WTC11 (cell line): ENCODE measurements at regions not wholly inside any gene's neighbourhood (a gene's known extent, or its start where the extent isn't known, plus 50 kb on each side); places are given as distances from the start of the nearest gene placed in this dataset.

ENCODE experiments used
- ATAC-seq: fragments of 200-7000 bp; cut with Tn5 transposase; 2 replicates; pipeline ENCODE4 v1.10.0; 2021; ENCODE audit warnings: mild to moderate bottlenecking, moderate library complexity
- CTCF ChIA-PET: fragments of 300-600 bp; sonication (Branson Sonifier 250); formaldehyde crosslinking; loops from one replicate; lab custom pipeline; 2021; ENCODE audit warnings: antibody characterized with exemption; lab: Charles Lee
- POLR2A ChIA-PET: fragments of 350-600 bp; sonication (Branson Sonifier 250); formaldehyde crosslinking; loops from one replicate; lab custom pipeline; 2021; ENCODE audit warnings: antibody characterized with exemption; lab: Charles Lee
- DNase-seq: peaks from one replicate; pipeline ENCODE4 v3.0.0; 2021; ENCODE audit warnings: low spot score
- H3K27ac Mint-ChIP-seq: 2 replicates; pipeline ENCODE4 v1.8.0; 2021; ENCODE audit warnings: mixed read lengths
- H3K27me3 Mint-ChIP-seq: 2 replicates; pipeline ENCODE4 v1.8.0; 2021; ENCODE audit warnings: low read depth, mild to moderate bottlenecking, moderate library complexity, mixed read lengths
- H3K36me3 Mint-ChIP-seq: 2 replicates; pipeline ENCODE4 v1.8.0; 2021; ENCODE audit warnings: mixed read lengths
- H3K4me1 Mint-ChIP-seq: 2 replicates; pipeline ENCODE4 v1.8.0; 2022; ENCODE audit warnings: mixed read lengths
- H3K4me3 Mint-ChIP-seq: 2 replicates; pipeline ENCODE4 v1.8.0; 2021; ENCODE audit warnings: mild to moderate bottlenecking, moderate library complexity, mixed read lengths
- H3K9me3 Mint-ChIP-seq: 2 replicates; pipeline ENCODE4 v1.8.0; 2021; ENCODE audit warnings: mixed read lengths
- ATF2 ChIP-seq: sonication (generic); formaldehyde crosslinking; IDR thresholded peaks from 2 replicates; pipeline ENCODE4 v1.8.1; 2022; ENCODE audit warnings: low read depth, missing genetic modification reagents, borderline replicate concordance
- CBFB ChIP-seq: sonication (generic); formaldehyde crosslinking; IDR thresholded peaks from 2 replicates; pipeline ENCODE4 v1.8.1; 2022; ENCODE audit warnings: mild to moderate bottlenecking, low read depth, missing genetic modification reagents
- EMX1 ChIP-seq: fragments of 250-450 bp; sonication (Bioruptor Pico); IDR thresholded peaks from 2 replicates; pipeline ENCODE4 v1.8.0; 2021; ENCODE audit warnings: mild to moderate bottlenecking
- FOXP1 ChIP-seq: sonication (generic); formaldehyde crosslinking; IDR thresholded peaks from 2 replicates; pipeline ENCODE4 v1.8.0; 2022; ENCODE audit warnings: missing genetic modification reagents, mild to moderate bottlenecking, moderate library complexity, borderline replicate concordance
- HMGXB4 ChIP-seq: sonication (generic); formaldehyde crosslinking; IDR thresholded peaks from 2 replicates; pipeline ENCODE4 v1.8.1; 2023; ENCODE audit warnings: mild to moderate bottlenecking, moderate library complexity, missing genetic modification reagents
- IRF1 ChIP-seq: sonication (generic); formaldehyde crosslinking; IDR thresholded peaks from 2 replicates; pipeline ENCODE4 v1.8.0; 2023; ENCODE audit warnings: missing genetic modification reagents
- IRF2 ChIP-seq: sonication (generic); formaldehyde crosslinking; IDR thresholded peaks from 2 replicates; pipeline ENCODE4 v1.8.0; 2022; ENCODE audit warnings: low read depth, missing genetic modification reagents, borderline replicate concordance
- KAT7 ChIP-seq: sonication (generic); formaldehyde crosslinking; IDR thresholded peaks from 2 replicates; pipeline ENCODE4 v1.8.1; 2023; ENCODE audit warnings: missing genetic modification reagents, mild to moderate bottlenecking, borderline replicate concordance
- MAX ChIP-seq: sonication (generic); formaldehyde crosslinking; IDR thresholded peaks from 2 replicates; pipeline ENCODE4 v1.8.0; 2022; ENCODE audit warnings: mild to moderate bottlenecking, missing genetic modification reagents
- MXD4 ChIP-seq: fragments of 250-450 bp; sonication (Bioruptor Pico); IDR thresholded peaks from 2 replicates; pipeline ENCODE4 v1.8.0; 2021; ENCODE audit warnings: mild to moderate bottlenecking, moderate library complexity, borderline replicate concordance
- NFYB ChIP-seq: sonication (generic); formaldehyde crosslinking; conservative IDR thresholded peaks from 2 replicates; pipeline ENCODE4 v1.8.0; 2022; ENCODE audit warnings: low read depth, missing genetic modification reagents
- NR2C2 ChIP-seq: sonication (generic); formaldehyde crosslinking; IDR thresholded peaks from 2 replicates; pipeline ENCODE4 v1.8.0; 2022; ENCODE audit warnings: mild to moderate bottlenecking, missing genetic modification reagents
- SMAD3 ChIP-seq: sonication (generic); formaldehyde crosslinking; IDR thresholded peaks from 2 replicates; pipeline ENCODE4 v1.8.0; 2022; ENCODE audit warnings: missing genetic modification reagents, mild to moderate bottlenecking, borderline replicate concordance
- SP1 ChIP-seq: sonication (generic); formaldehyde crosslinking; conservative IDR thresholded peaks from 2 replicates; pipeline ENCODE4 v1.8.1; 2022; ENCODE audit warnings: missing genetic modification reagents
- TEAD1 ChIP-seq: sonication (generic); formaldehyde crosslinking; IDR thresholded peaks from 2 replicates; pipeline ENCODE4 v1.8.0; 2022; ENCODE audit warnings: mild to moderate bottlenecking, missing genetic modification reagents
- TEAD4 ChIP-seq: sonication (generic); formaldehyde crosslinking; IDR thresholded peaks from 2 replicates; pipeline ENCODE4 v1.8.0; 2022; ENCODE audit warnings: mild to moderate bottlenecking, missing genetic modification reagents
- ZNF263 ChIP-seq: sonication (generic); formaldehyde crosslinking; IDR thresholded peaks from 2 replicates; pipeline ENCODE4 v1.8.1; 2022; ENCODE audit warnings: low read depth, mild to moderate bottlenecking, moderate library complexity, missing genetic modification reagents
- ZNF317 ChIP-seq: sonication (generic); formaldehyde crosslinking; IDR thresholded peaks from 2 replicates; pipeline ENCODE4 v1.8.1; 2023; ENCODE audit warnings: low read depth, mild to moderate bottlenecking, moderate library complexity, missing genetic modification reagents, borderline replicate concordance
- ZSCAN18 ChIP-seq: fragments of 250-450 bp; sonication (Bioruptor Pico); IDR thresholded peaks from 2 replicates; pipeline ENCODE4 v2.1.2; 2022; ENCODE audit warnings: mild to moderate bottlenecking, moderate library complexity

- peaks cover 9% of the 10 kb centered on the region; the same call in 1 of the 2 replicates for H3K4me1 Mint-ChIP-seq
- no peak for TF ChIP-seq TEAD1 (CRISPR knock-in tag)
- no peak for TF ChIP-seq ATF2 (CRISPR knock-in tag)
- no peak for TF ChIP-seq EMX1 (CRISPR knock-in tag)
- no peak for TF ChIP-seq MAX (CRISPR knock-in tag)
- no peak for TF ChIP-seq MXD4
- no peak for TF ChIP-seq HMGXB4 (CRISPR knock-in tag)
- TF ChIP-seq NFYB = no peak
- TF ChIP-seq IRF2 (CRISPR knock-in tag) = no peak
- no peak for TF ChIP-seq ZSCAN18 (CRISPR knock-in tag)
- no peak for TF ChIP-seq FOXP1
- H3K36me3 Mint-ChIP-seq = no peaks in the 10 kb centered on the region
- ATAC-seq (no peak), DNase-seq (no peak)
- no peak overlapping the region for H3K4me3 Mint-ChIP-seq
- H3K9me3 Mint-ChIP-seq = no peaks in the 10 kb centered on the region
- POLR2A ChIA-PET = no interaction called here
- no peaks in the 10 kb centered on the region for H3K27me3 Mint-ChIP-seq
- no peak overlapping the region for H3K27ac Mint-ChIP-seq
- CTCF ChIA-PET = no interaction called here
Observed at GRCh38 chr4:26227601-26228229, 93.1 kb upstream of the RBPJ start.

- DNase-seq (no peak), ATAC-seq (no peak)
- no peak overlapping the region for H3K27ac Mint-ChIP-seq
- POLR2A ChIA-PET = interaction anchor here (0.7 kb wide), 1 partner anchor 19 kb away, joined by 3 read pairs; no protein-coding TSS in a partner anchor
- H3K9me3 Mint-ChIP-seq = no peaks in the 10 kb centered on the region
- no peak overlapping the region for H3K4me3 Mint-ChIP-seq
- H3K4me1 Mint-ChIP-seq = peaks cover 9% of the 10 kb centered on the region; the same call in 1 of the 2 replicates
- no peaks in the 10 kb centered on the region for H3K36me3 Mint-ChIP-seq
- H3K27me3 Mint-ChIP-seq = no peaks in the 10 kb centered on the region
- CTCF ChIA-PET = no interaction called here
- TF ChIP-seq SP1 (no peak), NR2C2 (CRISPR knock-in tag) (no peak), ZNF317 (CRISPR knock-in tag) (no peak), CBFB (no peak), IRF2 (CRISPR knock-in tag) (no peak)
Observed at GRCh38 chr4:26228883-26229282, 91.9 kb upstream of the RBPJ start.

- Mint-ChIP-seq H3K4me3 (no peak overlapping the region), H3K4me1 (peaks cover 9% of the 10 kb centered on the region; the same call in 1 of the 2 replicates), H3K27me3 (no peaks in the 10 kb centered on the region), H3K36me3 (no peaks in the 10 kb centered on the region), H3K9me3 (no peaks in the 10 kb centered on the region), H3K27ac (no peak overlapping the region)
- ChIA-PET CTCF (no interaction called here), POLR2A (no interaction called here)
- no peak for DNase-seq
- no peak for TF ChIP-seq KAT7 (CRISPR knock-in tag)
- no peak for TF ChIP-seq ZNF263 (CRISPR knock-in tag)
- TF ChIP-seq SMAD3 = no peak
- no peak for TF ChIP-seq IRF1 (CRISPR knock-in tag)
- no peak for TF ChIP-seq TEAD4 (CRISPR knock-in tag)
- no peak for ATAC-seq
Observed at GRCh38 chr4:26229974-26230373, 90.8 kb upstream of the RBPJ start.
